HepG2 (cell line): ENCODE measurements at regions not wholly inside any gene's neighbourhood (a gene's known extent, or its start where the extent isn't known, plus 50 kb on each side); places are given as distances from the start of the nearest gene placed in this dataset.

ENCODE experiments used
- ATAC-seq: fragments of 200-7000 bp; cut with Tn5 transposase; 3 replicates; pipeline ENCODE4 v1.9.1; 2020; ENCODE audit warnings: mild to moderate bottlenecking, moderate library complexity
- BruUV-seq: library from RNA; stranded (reverse); fragments of 400-500 nt; replicated peaks from 2 replicates; lab custom pipeline; 2021; lab: Mats Ljungman, UMichigan
- CTCF ChIA-PET: fragments of 300-600 bp; formaldehyde crosslinking; extraction: SDS; loops from one replicate; lab custom pipeline; 2021; ENCODE audit warnings: low total read pairs, inconsistent platforms, low intra/inter-chr PET ratio; lab: Yijun Ruan, JAX
- POLR2A ChIA-PET: fragments of 350-600 bp; sonication (Branson Sonifier 250); formaldehyde crosslinking; loops from one replicate; lab custom pipeline; 2020; ENCODE audit warnings: antibody characterized with exemption, inconsistent platforms; lab: Yijun Ruan, JAX
- DNase-seq: peaks from one replicate; pipeline ENCODE4 v3.0.0-alpha.2; 2015; ENCODE audit warnings: low spot score
- FAIRE-seq: peaks from 3 replicates; lab custom pipeline; 2011; peaks lifted over from hg19 to GRCh38; lab: Jason Lieb, UNC
- H2AFZ ChIP-seq: one replicate; pipeline ENCODE4 v1.6.1; 2011; ENCODE audit warnings: low read length, inconsistent platforms
- H3K27ac ChIP-seq: fragments of 300-600 bp; 3 replicates; pipeline ENCODE4 v1.8.0; 2011; ENCODE audit warnings: mixed run types, mild to moderate bottlenecking, mixed read lengths, low read length, inconsistent platforms; ENCODE audit not compliant: insufficient read depth; ENCODE audit errors: extremely low read length
- H3K27me3 ChIP-seq, 2 experiments: fragments of 200-600 bp in 1 of 2; 2 replicates in 1 of 2; 3 replicates in 1 of 2; pipeline versions ENCODE4 v1.6.0 to v1.8.0; 2011; ENCODE audit warnings: low read length in 2 of 2, mild to moderate bottlenecking in 2 of 2, moderate library complexity in 2 of 2, inconsistent platforms in 1 of 2; ENCODE audit not compliant: insufficient read depth in 2 of 2, control insufficient read depth in 1 of 2
- H3K36me3 ChIP-seq, 2 experiments: fragments of 200-600 bp in 1 of 2; replicated peaks in 1 of 2; 2 replicates in 1 of 2; 3 replicates in 1 of 2; pipeline versions ENCODE4 v1.5.1 to v1.8.0; 2011; ENCODE audit warnings: low read length in 2 of 2, inconsistent platforms in 1 of 2; ENCODE audit not compliant: insufficient read depth in 2 of 2, control insufficient read depth in 1 of 2
- H3K4me1 ChIP-seq: 2 replicates; pipeline ENCODE4 v1.5.1; 2012; ENCODE audit warnings: low read length, inconsistent platforms; ENCODE audit not compliant: insufficient read depth
- H3K4me2 ChIP-seq: 2 replicates; pipeline ENCODE4 v1.6.0; 2011; ENCODE audit warnings: low read depth, low read length, inconsistent platforms
- H3K4me3 ChIP-seq, 3 experiments: fragments of 200-600 bp in 1 of 3; sonication (generic), shearing (Covaris generic) in 1 of 3; replicated peaks in 1 of 3; 2 replicates each; pipeline ENCODE4 v1.5.1; 2011 to 2016; ENCODE audit warnings: low read length in 3 of 3, inconsistent platforms in 2 of 3, low read depth in 2 of 3, mild to moderate bottlenecking in 2 of 3, control low read depth in 1 of 3, mixed read lengths in 1 of 3; ENCODE audit not compliant: insufficient read depth in 1 of 3
- H3K79me2 ChIP-seq: one replicate; pipeline ENCODE4 v1.6.1; 2011; ENCODE audit warnings: low read length, inconsistent platforms; ENCODE audit not compliant: insufficient read depth
- H3K9ac ChIP-seq: 2 replicates; pipeline ENCODE4 v1.6.0; 2011; ENCODE audit warnings: mild to moderate bottlenecking, low read depth, low read length, inconsistent platforms; ENCODE audit not compliant: insufficient read depth
- H3K9me3 ChIP-seq: 2 replicates; pipeline ENCODE4 v1.5.1; 2012; ENCODE audit warnings: mild to moderate bottlenecking, low read length
- H4K20me1 ChIP-seq: 2 replicates; pipeline ENCODE4 v1.6.0; 2011; ENCODE audit warnings: inconsistent platforms, mild to moderate bottlenecking, low read length, moderate library complexity; ENCODE audit not compliant: insufficient read depth
- ARHGAP35 ChIP-seq: sonication (generic); formaldehyde crosslinking; IDR thresholded peaks from 2 replicates; pipeline ENCODE4 v1.9.0; 2022; ENCODE audit warnings: mild to moderate bottlenecking, inconsistent platforms, moderate library complexity, missing genetic modification reagents, borderline replicate concordance
- ATF6 ChIP-seq: sonication (generic); formaldehyde crosslinking; conservative IDR thresholded peaks from 2 replicates; pipeline ENCODE4 v1.4.0; 2020; ENCODE audit warnings: missing genetic modification reagents
- FOSL1 ChIP-seq: sonication (generic); formaldehyde crosslinking; IDR thresholded peaks from 2 replicates; pipeline ENCODE4 v1.9.0; 2021; ENCODE audit warnings: missing genetic modification reagents, borderline replicate concordance
- HCFC1 ChIP-seq: fragments of 150-350 bp; IDR thresholded peaks from 2 replicates; pipeline ENCODE4 v1.6.1; 2014; ENCODE audit warnings: low read depth, low read length
- HIC2 ChIP-seq: sonication (generic); formaldehyde crosslinking; IDR thresholded peaks from 2 replicates; pipeline ENCODE4 v1.9.0; 2022; ENCODE audit warnings: low read depth, missing genetic modification reagents
- IRF2 ChIP-seq: IDR thresholded peaks from 2 replicates; pipeline ENCODE4 v1.6.1; 2018; ENCODE audit warnings: missing genetic modification reagents, missing compliant biosample characterization
- KDM6A ChIP-seq: IDR thresholded peaks from 2 replicates; pipeline ENCODE4 v1.6.1; 2016; ENCODE audit warnings: low read depth
- MEF2D ChIP-seq: sonication (generic); formaldehyde crosslinking; IDR thresholded peaks from 2 replicates; pipeline ENCODE4 v1.5.1; 2020; ENCODE audit warnings: mild to moderate bottlenecking, missing genetic modification reagents
- NR1H2 ChIP-seq: sonication (generic); formaldehyde crosslinking; IDR thresholded peaks from 2 replicates; pipeline ENCODE4 v1.8.1; 2022; ENCODE audit warnings: low read depth, missing genetic modification reagents, borderline replicate concordance
- SAFB2 ChIP-seq: sonication (generic); formaldehyde crosslinking; IDR thresholded peaks from 2 replicates; pipeline ENCODE4 v1.5.1; 2020; ENCODE audit warnings: missing genetic modification reagents, low read depth, mild to moderate bottlenecking, borderline replicate concordance
- SNAI1 ChIP-seq: sonication (generic); formaldehyde crosslinking; IDR thresholded peaks from 2 replicates; pipeline ENCODE4 v1.5.0; 2020; ENCODE audit warnings: mild to moderate bottlenecking, missing genetic modification reagents, borderline replicate concordance
- TBL1XR1 ChIP-seq: fragments of 150-350 bp; IDR thresholded peaks from 2 replicates; pipeline ENCODE4 v1.6.1; 2014; ENCODE audit warnings: borderline replicate concordance, low read length; ENCODE audit not compliant: partially characterized antibody
- ZNF256 ChIP-seq: sonication (generic); formaldehyde crosslinking; conservative IDR thresholded peaks from 2 replicates; pipeline ENCODE4 v1.4.0; 2020; ENCODE audit warnings: missing genetic modification reagents
- ZNF564 ChIP-seq: sonication (generic); formaldehyde crosslinking; IDR thresholded peaks from 2 replicates; pipeline ENCODE4 v1.8.1; 2023; ENCODE audit warnings: mild to moderate bottlenecking, missing genetic modification reagents
- ZNF629 ChIP-seq: sonication (generic); formaldehyde crosslinking; conservative IDR thresholded peaks from 2 replicates; pipeline ENCODE4 v1.5.0; 2020; ENCODE audit warnings: missing genetic modification reagents
- ZNF660 ChIP-seq: sonication (generic); formaldehyde crosslinking; IDR thresholded peaks from 2 replicates; pipeline ENCODE4 v1.5.1; 2020; ENCODE audit warnings: mild to moderate bottlenecking, low read depth, missing genetic modification reagents, borderline replicate concordance
- WGBS: methylation state at CpG from one replicate; pipeline ENCODE4 v1.1.6; 2017; ENCODE audit warnings: low lambda C conversion rate; 5-methylcytosine and 5-hydroxymethylcytosine counted together
- in situ Hi-C: cut with HindIII; loops from 2 replicates; pipeline ENCODE4 v1.10.0; 2017; ENCODE audit warnings: low pct_unique_long_range_greater_than_20kb; ENCODE audit not compliant: extremely low pct_ligation_motif_present
- intact Hi-C: fragments of 100-400 bp; cut with micrococcal nuclease; formaldehyde crosslinking; loops from one replicate; pipeline ENCODE4 v1.10.0; 2022; ENCODE audit not compliant: unreplicated experiment

- H3K27me3 ChIP-seq: no peaks in the 10 kb centered on the region
- FAIRE-seq: no peak
Measured at GRCh38 chr4:37531151-37531550, 155.0 kb downstream of the RELL1 start.

GRCh38 chr4:37530451-37530850 is 155.7 kb downstream of the RELL1 start:
- H3K27me3 ChIP-seq: no peaks in the 10 kb centered on the region
- WGBS: 61% methylated on average over 8 of the region's 9 CpGs
- no peak overlapping the region for H3K27ac ChIP-seq
- ATAC-seq: no peak
- no peaks in the 10 kb centered on the region for H3K9me3 ChIP-seq
- no TSS peak for BruUV-seq
- ChIA-PET CTCF (no interaction called here), POLR2A (no interaction called here)
- no peak for DNase-seq
- no peaks in the 10 kb centered on the region for H3K79me2 ChIP-seq
- in situ Hi-C loops (no loop called here), intact Hi-C loops (no loop called here)
- no peaks in the 10 kb centered on the region for H4K20me1 ChIP-seq
- no peak overlapping the region for H2AFZ ChIP-seq
- no peak overlapping the region for H3K4me2 ChIP-seq
- H3K4me1 ChIP-seq: peaks cover 11% of the 10 kb centered on the region; the same call in 1 of the 2 replicates
- H3K4me3 ChIP-seq: no peak overlapping the region
- H3K36me3 ChIP-seq: no peaks in the 10 kb centered on the region
- no peak overlapping the region for H3K9ac ChIP-seq
- FAIRE-seq: no peak
- TF ChIP-seq SAFB2 (CRISPR knock-in tag): no peak
- no peak for TF ChIP-seq SNAI1 (CRISPR knock-in tag)
- TF ChIP-seq ZNF564 (CRISPR knock-in tag): no peak
- TF ChIP-seq IRF2 (CRISPR knock-in tag): no peak
- no peak for TF ChIP-seq MEF2D (CRISPR knock-in tag)
- no peak for TF ChIP-seq HCFC1
- no peak for TF ChIP-seq ZNF629 (CRISPR knock-in tag)
- TF ChIP-seq ZNF660: no peak
- TF ChIP-seq ZNF256 (CRISPR knock-in tag): no peak
- TF ChIP-seq NR1H2 (CRISPR knock-in tag): no peak
- no peak for TF ChIP-seq HIC2
- TF ChIP-seq KDM6A (CRISPR knock-in tag): no peak
- no peak for TF ChIP-seq FOSL1 (CRISPR knock-in tag)

More at GRCh38 chr4:37531151-37531550, 155.0 kb downstream of the RELL1 start:
- Histone ChIP-seq H3K27ac (no peak overlapping the region), H3K36me3 (no peaks in the 10 kb centered on the region), H3K4me3 (no peak overlapping the region), H3K79me2 (no peaks in the 10 kb centered on the region), H3K4me2 (no peak overlapping the region), H3K9ac (no peak overlapping the region), H4K20me1 (no peaks in the 10 kb centered on the region), H2AFZ (no peak overlapping the region), H3K4me1 (peaks cover 11% of the 10 kb centered on the region; the same call in 1 of the 2 replicates), H3K9me3 (no peaks in the 10 kb centered on the region)
- ChIA-PET POLR2A (no interaction called here), CTCF (no interaction called here)
- in situ Hi-C loops: no loop called here
- no peak for ATAC-seq
- BruUV-seq: no TSS peak
- intact Hi-C loops: no loop called here
- DNase-seq: no peak
- TF ChIP-seq ARHGAP35: no peak
- TF ChIP-seq ATF6 (CRISPR knock-in tag): no peak
- TF ChIP-seq TBL1XR1: no peak
- WGBS: 67% methylated on average over 2 of the region's 2 CpGs
